ENCODE measurements at regions not wholly inside any gene's neighbourhood (a gene's known extent, or its start where the extent isn't known, plus 50 kb on each side); places are given as distances from the start of the nearest gene placed in this dataset.

DNA sequence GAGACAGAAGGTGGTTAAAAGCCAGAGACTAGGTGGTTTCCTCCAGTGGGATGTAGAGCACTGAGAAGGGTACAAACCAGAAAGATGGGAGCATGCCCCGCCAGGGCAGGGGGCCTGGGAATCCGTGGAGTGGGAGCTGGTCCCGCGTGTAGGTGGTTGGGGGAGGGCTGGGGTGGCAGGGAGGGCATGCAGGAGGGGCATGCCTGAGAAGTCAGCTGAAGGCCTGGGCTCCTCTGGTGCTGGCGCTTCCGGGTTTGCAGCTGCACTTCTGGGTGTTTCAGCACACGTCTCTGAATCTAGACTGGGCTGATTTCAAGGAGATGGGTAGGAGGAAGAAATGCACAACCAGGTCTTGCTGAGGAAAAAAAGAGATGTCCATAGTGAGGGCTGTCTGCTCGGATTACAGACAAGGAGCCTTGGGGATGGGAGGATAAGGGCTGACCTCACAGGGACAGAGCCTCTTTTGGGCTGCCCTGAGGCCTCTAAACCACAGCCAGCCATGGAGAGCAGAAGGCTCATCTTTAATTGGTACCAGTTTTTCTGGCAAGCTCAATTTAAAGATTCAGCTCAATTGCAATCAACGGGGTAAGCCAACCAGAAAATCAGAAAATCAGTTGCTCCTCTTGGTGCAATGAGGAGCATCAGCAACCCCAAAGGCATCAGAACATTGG, 151.9 kb downstream of the FAM43A start:
- Mint-ChIP-seq H3K27me3 (ENCODE audit: low read depth) (no peaks in the 10 kb centered on the region), H3K27ac (no peak overlapping the region)
- ATAC-seq (replicated peaks in 1 of 2): no peak

DNA sequence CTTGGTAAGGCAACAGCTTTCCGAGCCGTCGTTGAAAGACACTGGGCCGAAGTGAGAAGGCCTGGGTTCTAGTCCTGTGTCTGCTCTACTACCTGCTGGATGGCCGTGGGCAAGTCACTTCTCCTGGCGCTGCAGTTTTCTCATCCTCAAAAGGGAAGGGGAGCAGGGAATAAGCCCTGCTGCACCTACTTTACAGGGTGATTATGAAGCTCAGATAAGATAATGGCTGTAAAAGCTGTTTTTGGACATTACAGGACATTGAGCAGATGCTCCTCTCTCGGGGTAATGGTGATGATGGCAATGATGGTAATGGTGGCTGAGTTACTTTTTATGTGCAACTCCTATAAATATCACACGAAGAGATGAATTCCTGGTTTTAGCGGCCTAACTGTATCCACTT, 152.6 kb downstream of the FAM43A start:
- H3K27ac Mint-ChIP-seq: no peak overlapping the region
- H3K27me3 Mint-ChIP-seq (ENCODE audit: low read depth): no peaks in the 10 kb centered on the region
- ATAC-seq (replicated peaks in 1 of 2): no peak
- DNase-seq: no peak
- no peaks in the 10 kb centered on the region for H3K36me3 Mint-ChIP-seq (ENCODE audit: insufficient read depth in 2 of 2)
- no peaks in the 10 kb centered on the region for H3K9me3 Mint-ChIP-seq
- H3K4me3 Mint-ChIP-seq: no peak overlapping the region
- H3K4me1 Mint-ChIP-seq (ENCODE audit: low read depth): no peaks in the 10 kb centered on the region

More for the DNA sequence above, 151.9 kb downstream of the FAM43A start:
- DNase-seq: no peak
- no peak overlapping the region for H3K4me3 Mint-ChIP-seq
- H3K4me1 Mint-ChIP-seq (ENCODE audit: low read depth): no peaks in the 10 kb centered on the region
- H3K36me3 Mint-ChIP-seq (ENCODE audit: insufficient read depth in 2 of 2): no peaks in the 10 kb centered on the region
- H3K9me3 Mint-ChIP-seq: no peaks in the 10 kb centered on the region

DNA sequence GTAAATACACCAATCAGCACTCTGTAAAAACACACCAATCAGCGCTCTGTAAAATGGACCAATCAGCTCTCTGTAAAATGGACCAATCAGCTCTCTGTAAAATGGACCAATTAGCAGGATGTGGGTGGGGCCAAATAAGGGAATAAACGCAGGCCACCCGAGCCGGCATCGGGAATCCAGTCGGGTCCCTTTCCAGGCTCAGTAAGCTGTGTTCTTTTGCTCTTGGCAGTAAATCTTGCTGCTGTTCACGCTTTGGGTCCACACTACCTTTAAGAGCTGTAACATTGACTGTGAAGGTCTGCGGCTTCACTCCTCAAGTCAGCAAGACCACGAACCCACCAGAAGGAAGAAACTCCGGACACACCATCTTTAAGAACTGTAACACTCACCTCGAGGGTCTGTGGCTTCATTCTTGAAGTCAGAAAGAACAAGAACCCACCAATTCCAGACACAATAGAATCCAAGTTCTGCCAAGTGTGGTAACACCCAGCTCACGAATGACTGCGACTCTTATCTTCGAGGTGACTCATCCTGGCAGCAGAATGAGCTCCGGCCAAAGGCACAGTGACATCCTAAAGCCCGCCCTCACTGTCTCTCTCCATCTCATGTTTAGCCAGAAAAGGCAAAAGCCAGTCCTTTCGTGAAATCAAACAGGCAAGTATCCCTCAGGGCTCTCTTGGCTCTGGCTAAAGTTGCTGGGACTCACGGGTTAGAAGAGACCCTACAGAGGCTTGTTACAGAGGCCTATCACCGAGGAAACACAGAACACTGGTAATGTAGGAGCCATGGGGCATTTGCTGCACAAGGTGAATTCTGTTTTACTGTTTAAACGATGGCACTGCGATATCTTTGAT, 155.2 kb downstream of the FAM43A start:
- H3K27me3 Mint-ChIP-seq (ENCODE audit: low read depth): no peaks in the 10 kb centered on the region
- no peak overlapping the region for H3K27ac Mint-ChIP-seq
- ATAC-seq (replicated peaks in 1 of 2) (no peak), DNase-seq (no peak)
- no peaks in the 10 kb centered on the region for H3K4me1 Mint-ChIP-seq (ENCODE audit: low read depth)
- H3K36me3 Mint-ChIP-seq (ENCODE audit: insufficient read depth in 2 of 2): no peaks in the 10 kb centered on the region
- H3K9me3 Mint-ChIP-seq: no peaks in the 10 kb centered on the region
- H3K4me3 Mint-ChIP-seq: no peak overlapping the region

DNA sequence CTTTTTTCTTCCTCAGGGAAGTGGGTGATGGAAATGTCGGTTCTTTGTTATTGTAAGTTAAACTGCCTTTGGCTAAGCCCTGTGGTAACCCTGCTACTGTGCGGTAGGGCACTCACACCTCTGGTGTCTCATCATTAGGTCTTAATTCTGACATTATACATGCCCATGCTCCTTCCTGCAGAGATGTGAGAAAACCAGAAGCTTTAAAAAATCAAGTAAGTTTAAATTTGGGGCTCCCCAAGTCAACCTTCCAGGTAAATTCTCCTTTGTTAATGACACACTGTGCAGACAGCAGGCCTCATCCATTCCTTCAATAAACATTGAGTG, 155.8 kb downstream of the FAM43A start:
- DNase-seq: no peak

DNA sequence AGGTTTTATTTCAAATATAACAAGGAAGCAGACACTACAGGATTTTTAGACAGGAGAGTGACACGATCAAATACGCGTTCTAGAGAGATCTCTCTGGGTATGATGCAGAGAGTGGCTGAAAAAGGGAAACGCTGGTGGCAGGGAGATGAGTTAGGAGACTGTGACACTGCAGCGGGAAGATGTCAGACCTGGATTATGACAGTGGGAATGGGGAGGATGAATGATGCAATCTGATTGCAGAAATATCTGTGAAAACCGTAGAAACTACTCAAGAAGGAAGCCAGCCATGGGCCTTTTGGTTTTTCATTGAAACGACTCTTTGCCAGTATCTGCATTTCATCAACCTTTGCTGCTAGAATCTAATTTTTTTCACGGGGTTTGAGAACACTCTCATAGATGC, 157.9 kb downstream of the FAM43A start:
- H3K27me3 Mint-ChIP-seq (ENCODE audit: low read depth): no peaks in the 10 kb centered on the region
- H3K4me1 Mint-ChIP-seq (ENCODE audit: low read depth): no peaks in the 10 kb centered on the region
- H3K4me3 Mint-ChIP-seq: no peak overlapping the region
- no peak for DNase-seq
- H3K36me3 Mint-ChIP-seq (ENCODE audit: insufficient read depth in 2 of 2): no peaks in the 10 kb centered on the region
- no peaks in the 10 kb centered on the region for H3K9me3 Mint-ChIP-seq
- no peak overlapping the region for H3K27ac Mint-ChIP-seq
- ATAC-seq (replicated peaks in 1 of 2): no peak

More for the DNA sequence above, 155.8 kb downstream of the FAM43A start:
- Mint-ChIP-seq H3K9me3 (no peaks in the 10 kb centered on the region), H3K4me1 (ENCODE audit: low read depth) (no peaks in the 10 kb centered on the region), H3K36me3 (ENCODE audit: insufficient read depth in 2 of 2) (no peaks in the 10 kb centered on the region), H3K4me3 (no peak overlapping the region), H3K27me3 (ENCODE audit: low read depth) (no peaks in the 10 kb centered on the region), H3K27ac (no peak overlapping the region)
- no peak for ATAC-seq (replicated peaks in 1 of 2)

DNA sequence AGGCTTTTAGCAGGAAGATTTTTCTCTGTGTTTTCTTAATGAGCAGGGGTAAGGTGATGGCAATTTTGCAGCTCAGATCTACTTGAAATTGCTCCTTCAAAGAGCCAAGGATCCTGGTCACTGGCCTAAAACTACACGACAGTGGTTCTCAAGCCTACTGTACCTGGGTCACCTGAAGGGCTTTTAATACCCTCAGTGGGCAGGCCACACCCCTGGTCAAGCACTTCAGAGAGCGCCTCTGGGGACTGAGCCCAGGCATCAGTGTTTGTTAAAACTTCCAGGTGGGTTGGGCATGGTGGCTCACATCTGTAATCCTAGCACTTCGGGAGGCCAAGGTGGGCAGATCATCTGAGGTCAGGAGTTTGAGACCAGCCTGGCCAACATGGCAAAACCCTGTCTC, 158.4 kb downstream of the FAM43A start:
- Mint-ChIP-seq H3K36me3 (ENCODE audit: insufficient read depth in 2 of 2) (no peaks in the 10 kb centered on the region), H3K27me3 (ENCODE audit: low read depth) (no peaks in the 10 kb centered on the region), H3K27ac (no peak overlapping the region), H3K4me3 (no peak overlapping the region), H3K9me3 (no peaks in the 10 kb centered on the region), H3K4me1 (ENCODE audit: low read depth) (no peaks in the 10 kb centered on the region)
- DNase-seq (no peak), ATAC-seq (replicated peaks in 1 of 2) (no peak)

DNA sequence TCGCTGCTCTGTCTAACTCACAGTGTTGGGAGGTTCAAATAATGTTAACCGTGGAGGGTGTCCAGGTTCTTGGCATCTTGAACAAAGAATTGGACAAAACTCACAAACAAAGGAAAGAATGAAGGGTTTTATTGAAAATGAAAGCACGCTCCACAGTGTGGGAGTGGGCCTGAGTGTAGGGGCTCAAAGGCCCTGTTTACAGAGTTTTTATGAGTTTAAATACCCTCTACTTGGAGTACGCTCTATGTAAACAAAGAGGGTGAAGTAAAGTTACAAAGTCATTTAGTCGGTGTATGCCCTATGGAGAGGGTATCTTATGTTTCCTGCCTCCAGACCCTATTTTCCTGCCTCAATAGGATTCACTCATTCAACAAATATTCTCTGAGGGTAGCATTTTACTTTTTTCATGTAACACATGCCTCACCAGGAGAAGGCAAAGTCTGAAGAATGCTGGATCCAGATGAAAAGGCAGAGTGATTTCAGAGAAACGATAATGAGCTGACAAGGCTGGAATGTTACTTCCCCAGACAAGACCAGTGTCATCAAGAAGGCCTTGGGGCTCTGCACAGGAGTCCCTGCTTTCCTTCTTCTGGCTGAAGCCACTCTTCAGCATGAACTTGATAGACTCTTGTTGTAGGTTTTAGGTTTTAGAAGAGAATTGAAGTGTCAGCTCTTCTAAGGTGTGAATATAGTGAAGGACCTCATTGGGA, 163.6 kb downstream of the FAM43A start:
- no peak overlapping the region for H3K27ac Mint-ChIP-seq
- no peak overlapping the region for H3K4me3 Mint-ChIP-seq
- DNase-seq (no peak), ATAC-seq (replicated peaks in 1 of 2) (no peak)
- no peaks in the 10 kb centered on the region for H3K9me3 Mint-ChIP-seq
- H3K36me3 Mint-ChIP-seq (ENCODE audit: insufficient read depth in 2 of 2): no peaks in the 10 kb centered on the region
- no peaks in the 10 kb centered on the region for H3K27me3 Mint-ChIP-seq (ENCODE audit: low read depth)
- H3K4me1 Mint-ChIP-seq (ENCODE audit: low read depth): no peaks in the 10 kb centered on the region

DNA sequence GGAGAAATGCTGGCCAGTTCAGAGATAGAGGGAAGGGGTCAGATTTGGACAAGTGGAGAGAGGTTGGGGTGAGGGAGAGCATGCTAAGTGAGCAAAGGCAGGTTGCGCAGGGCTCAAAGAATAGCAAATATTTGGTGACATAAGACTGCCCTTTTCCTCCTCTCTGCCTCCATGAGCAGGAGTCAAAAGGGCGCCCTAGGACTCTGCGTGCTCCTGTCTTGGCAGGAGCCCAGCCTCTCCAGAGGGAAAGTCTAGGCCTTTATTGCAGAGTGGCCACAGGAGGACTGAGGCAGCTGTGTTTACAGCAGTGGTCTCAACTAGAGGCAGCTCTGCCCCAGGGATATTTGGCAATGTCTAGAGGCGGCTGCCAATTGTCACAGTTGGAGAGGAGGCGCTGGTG, 165.6 kb downstream of the FAM43A start:
- no peak for DNase-seq
- no peak overlapping the region for H3K4me3 Mint-ChIP-seq
- H3K27me3 Mint-ChIP-seq (ENCODE audit: low read depth): no peaks in the 10 kb centered on the region
- H3K4me1 Mint-ChIP-seq (ENCODE audit: low read depth): no peaks in the 10 kb centered on the region
- no peak overlapping the region for H3K27ac Mint-ChIP-seq
- ATAC-seq (replicated peaks in 1 of 2): no peak
- no peaks in the 10 kb centered on the region for H3K36me3 Mint-ChIP-seq (ENCODE audit: insufficient read depth in 2 of 2)
- H3K9me3 Mint-ChIP-seq: no peaks in the 10 kb centered on the region

DNA sequence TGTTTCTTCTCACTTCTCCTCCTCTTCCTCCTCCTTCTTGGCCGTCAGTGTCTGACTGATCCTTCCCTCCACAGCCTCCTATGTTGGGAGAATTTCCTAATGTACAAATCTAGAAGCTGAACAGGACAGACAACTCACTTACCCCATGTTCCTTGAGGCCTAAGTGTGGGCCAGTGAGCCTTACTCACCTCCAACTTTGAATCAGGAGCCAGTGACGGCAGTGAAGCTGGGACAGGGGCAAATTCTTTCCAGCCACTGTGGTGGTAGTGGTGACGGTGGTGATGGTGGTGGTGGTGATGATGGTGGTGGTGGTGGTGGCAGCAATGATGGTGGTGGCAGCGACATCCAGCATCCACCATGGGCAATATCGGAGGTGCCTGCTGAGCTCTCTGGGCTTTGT, 166.3 kb downstream of the FAM43A start:
- DNase-seq (no peak), ATAC-seq (replicated peaks in 1 of 2) (no peak)
- H3K9me3 Mint-ChIP-seq: no peaks in the 10 kb centered on the region
- H3K27me3 Mint-ChIP-seq (ENCODE audit: low read depth): no peaks in the 10 kb centered on the region
- no peak overlapping the region for H3K4me3 Mint-ChIP-seq
- no peak overlapping the region for H3K27ac Mint-ChIP-seq
- no peaks in the 10 kb centered on the region for H3K36me3 Mint-ChIP-seq (ENCODE audit: insufficient read depth in 2 of 2)
- H3K4me1 Mint-ChIP-seq (ENCODE audit: low read depth): no peaks in the 10 kb centered on the region

DNA sequence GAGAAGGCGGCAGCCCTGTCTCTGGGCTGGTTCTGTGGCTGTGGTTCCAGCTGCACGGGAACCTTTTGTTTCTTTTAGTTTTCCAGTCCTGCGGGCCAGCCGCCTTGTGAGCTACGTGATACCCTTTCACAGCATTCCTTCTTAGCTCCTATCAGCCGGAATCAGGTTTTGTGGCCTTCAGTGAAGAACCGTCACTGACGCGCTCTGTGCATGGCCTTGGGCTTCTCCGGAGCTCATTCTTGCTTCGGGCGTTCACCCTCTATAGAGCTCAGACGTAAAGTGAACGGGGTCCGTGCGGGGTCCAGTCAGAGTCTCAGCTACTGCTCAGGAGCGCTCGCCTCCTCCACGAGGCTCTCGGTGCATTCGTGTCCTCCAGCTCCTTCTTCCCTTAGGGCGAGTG, 166.7 kb downstream of the FAM43A start:
- H3K9me3 Mint-ChIP-seq: no peaks in the 10 kb centered on the region
- DNase-seq (no peak), ATAC-seq (replicated peaks in 1 of 2) (no peak)
- no peak overlapping the region for H3K4me3 Mint-ChIP-seq
- H3K4me1 Mint-ChIP-seq (ENCODE audit: low read depth): no peaks in the 10 kb centered on the region
- no peaks in the 10 kb centered on the region for H3K27me3 Mint-ChIP-seq (ENCODE audit: low read depth)
- H3K36me3 Mint-ChIP-seq (ENCODE audit: insufficient read depth in 2 of 2): no peaks in the 10 kb centered on the region
- H3K27ac Mint-ChIP-seq: no peak overlapping the region

DNA sequence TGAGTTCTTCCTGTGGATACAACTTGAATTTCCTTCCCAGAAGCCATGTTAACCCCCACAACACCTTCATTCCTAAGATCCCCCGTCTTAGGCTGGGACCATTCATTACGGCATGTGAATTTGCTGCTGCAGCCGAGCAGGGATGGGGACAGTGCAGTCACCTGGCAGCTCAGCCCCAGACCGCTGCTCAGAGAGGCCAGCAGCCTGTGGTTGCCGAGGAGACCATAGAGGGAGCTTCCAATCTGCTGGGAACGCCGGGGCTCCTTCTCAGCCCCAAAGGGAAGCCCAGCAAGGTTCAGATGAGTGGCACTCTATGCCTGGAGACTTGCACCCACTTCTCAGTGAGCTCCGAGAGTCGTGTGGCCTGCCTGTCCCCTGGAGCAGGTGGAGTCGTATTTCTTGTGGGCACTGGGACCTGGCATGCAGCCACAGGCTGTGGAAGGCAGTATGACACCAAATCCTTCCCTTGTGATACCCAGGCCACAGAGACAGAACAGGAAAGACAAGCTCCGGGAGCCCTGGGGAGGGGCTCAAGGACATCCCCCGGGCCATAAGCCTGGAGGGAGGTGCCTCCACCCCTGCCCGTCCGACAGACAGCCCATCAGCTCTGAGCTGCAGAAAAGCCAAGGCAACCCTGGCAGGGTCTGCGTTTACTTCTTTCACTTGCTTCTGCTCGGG, 167.3 kb downstream of the FAM43A start:
- Mint-ChIP-seq H3K27ac (no peak overlapping the region), H3K4me3 (no peak overlapping the region), H3K9me3 (no peaks in the 10 kb centered on the region), H3K4me1 (ENCODE audit: low read depth) (no peaks in the 10 kb centered on the region), H3K36me3 (ENCODE audit: insufficient read depth in 2 of 2) (no peaks in the 10 kb centered on the region), H3K27me3 (ENCODE audit: low read depth) (no peaks in the 10 kb centered on the region)
- DNase-seq (no peak), ATAC-seq (replicated peaks in 1 of 2) (no peak)

DNA sequence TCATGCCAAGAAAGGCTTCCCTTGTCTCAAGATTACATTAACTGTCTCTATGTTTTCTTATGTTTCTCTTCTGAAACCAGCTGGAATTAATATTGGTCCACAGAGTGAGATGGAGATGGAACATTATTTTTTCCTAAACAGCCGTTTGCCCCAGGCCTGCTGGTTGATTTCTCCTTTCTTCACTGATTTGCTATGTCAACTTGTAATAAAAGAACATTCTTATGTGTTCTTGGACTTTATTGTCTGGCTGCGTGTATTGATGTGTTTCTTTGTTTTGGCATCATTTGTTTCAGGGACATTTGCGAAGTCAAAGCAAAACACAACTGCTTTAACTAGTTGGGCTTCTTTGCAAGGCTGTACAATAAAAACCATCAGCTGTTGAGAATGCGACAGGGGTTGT, 168.5 kb downstream of the FAM43A start:
- no peaks in the 10 kb centered on the region for H3K4me1 Mint-ChIP-seq (ENCODE audit: low read depth)
- H3K27ac Mint-ChIP-seq: no peak overlapping the region
- H3K4me3 Mint-ChIP-seq: no peak overlapping the region
- no peaks in the 10 kb centered on the region for H3K9me3 Mint-ChIP-seq
- DNase-seq: no peak
- no peaks in the 10 kb centered on the region for H3K36me3 Mint-ChIP-seq (ENCODE audit: insufficient read depth in 2 of 2)
- no peaks in the 10 kb centered on the region for H3K27me3 Mint-ChIP-seq (ENCODE audit: low read depth)
- no peak for ATAC-seq (replicated peaks in 1 of 2)

Data from activated T-cell treated with anti-CD3 and anti-CD28 coated beads, Interleukin-2, amount 50 U/mL, for 72 hours (primary cell).